ENCODE measurements at regions not wholly inside any gene's neighbourhood (a gene's known extent, or its start where the extent isn't known, plus 50 kb on each side); places are given as distances from the start of the nearest gene placed in this dataset.

GRCh38 chr2:7777668-7778067 is 860.5 kb downstream of the RNF144A start:
- TF ChIP-seq, protein P1, sequence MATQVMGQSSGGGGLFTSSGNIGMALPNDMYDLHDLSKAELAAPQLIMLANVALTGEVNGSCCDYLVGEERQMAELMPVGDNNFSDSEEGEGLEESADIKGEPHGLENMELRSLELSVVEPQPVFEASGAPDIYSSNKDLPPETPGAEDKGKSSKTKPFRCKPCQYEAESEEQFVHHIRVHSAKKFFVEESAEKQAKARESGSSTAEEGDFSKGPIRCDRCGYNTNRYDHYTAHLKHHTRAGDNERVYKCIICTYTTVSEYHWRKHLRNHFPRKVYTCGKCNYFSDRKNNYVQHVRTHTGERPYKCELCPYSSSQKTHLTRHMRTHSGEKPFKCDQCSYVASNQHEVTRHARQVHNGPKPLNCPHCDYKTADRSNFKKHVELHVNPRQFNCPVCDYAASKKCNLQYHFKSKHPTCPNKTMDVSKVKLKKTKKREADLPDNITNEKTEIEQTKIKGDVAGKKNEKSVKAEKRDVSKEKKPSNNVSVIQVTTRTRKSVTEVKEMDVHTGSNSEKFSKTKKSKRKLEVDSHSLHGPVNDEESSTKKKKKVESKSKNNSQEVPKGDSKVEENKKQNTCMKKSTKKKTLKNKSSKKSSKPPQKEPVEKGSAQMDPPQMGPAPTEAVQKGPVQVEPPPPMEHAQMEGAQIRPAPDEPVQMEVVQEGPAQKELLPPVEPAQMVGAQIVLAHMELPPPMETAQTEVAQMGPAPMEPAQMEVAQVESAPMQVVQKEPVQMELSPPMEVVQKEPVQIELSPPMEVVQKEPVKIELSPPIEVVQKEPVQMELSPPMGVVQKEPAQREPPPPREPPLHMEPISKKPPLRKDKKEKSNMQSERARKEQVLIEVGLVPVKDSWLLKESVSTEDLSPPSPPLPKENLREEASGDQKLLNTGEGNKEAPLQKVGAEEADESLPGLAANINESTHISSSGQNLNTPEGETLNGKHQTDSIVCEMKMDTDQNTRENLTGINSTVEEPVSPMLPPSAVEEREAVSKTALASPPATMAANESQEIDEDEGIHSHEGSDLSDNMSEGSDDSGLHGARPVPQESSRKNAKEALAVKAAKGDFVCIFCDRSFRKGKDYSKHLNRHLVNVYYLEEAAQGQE (IDR thresholded peaks at IDR 0.05; ENCODE audit: insufficient read depth in 1 of 2, low read depth in 2 of 2, low read length in 2 of 2), result no peak
- TF ChIP-seq SIN3A (IDR thresholded peaks at IDR 0.05; ENCODE audit: borderline replicate concordance, insufficient read depth, low read length), result no peak
- TF ChIP-seq FOXP2 (optimal IDR thresholded peaks at IDR 0.05; ENCODE audit: borderline replicate concordance, extremely low read depth, extremely low read length, insufficient read depth), result no peak
- no peak for TF ChIP-seq TAF1 (IDR thresholded peaks at IDR 0.05; ENCODE audit: borderline replicate concordance, insufficient read depth, low read length)
- no peak for TF ChIP-seq POLR2AphosphoS5 (IDR thresholded peaks at IDR 0.05; ENCODE audit: low read depth, low read length)

GRCh38 chr2:7780321-7780720 is 863.1 kb downstream of the RNF144A start:
- TF ChIP-seq, protein P1 (IDR thresholded peaks at IDR 0.05; ENCODE audit: insufficient read depth in 1 of 2, low read depth in 2 of 2, low read length in 2 of 2), result no peak
- TF ChIP-seq POLR2AphosphoS5 (IDR thresholded peaks at IDR 0.05; ENCODE audit: low read depth, low read length) (no peak), TAF1 (IDR thresholded peaks at IDR 0.05; ENCODE audit: borderline replicate concordance, insufficient read depth, low read length) (no peak), SIN3A (IDR thresholded peaks at IDR 0.05; ENCODE audit: borderline replicate concordance, insufficient read depth, low read length) (no peak), FOXP2 (optimal IDR thresholded peaks at IDR 0.05; ENCODE audit: borderline replicate concordance, extremely low read depth, extremely low read length, insufficient read depth) (no peak)

DNA sequence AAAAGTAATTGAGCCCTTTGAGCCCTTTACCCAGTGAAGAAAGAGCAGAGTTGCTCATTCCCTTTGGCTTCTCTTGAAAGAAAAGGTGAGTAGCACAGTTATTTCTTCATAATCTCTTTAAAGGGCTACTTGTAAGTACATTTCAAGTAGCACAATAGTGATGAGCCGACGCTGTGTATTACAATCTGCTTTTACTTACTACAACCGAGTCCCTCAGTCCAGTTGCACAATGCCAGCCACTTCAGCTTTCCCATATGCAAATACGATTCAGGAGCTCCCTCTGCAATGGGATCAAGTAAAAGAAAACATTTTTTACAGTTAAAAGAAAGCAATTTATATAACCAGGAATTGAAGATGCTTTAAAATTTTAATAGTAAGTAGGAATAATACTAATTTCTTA is 868.5 kb downstream of the RNF144A start:
- TF ChIP-seq TAF1 (IDR thresholded peaks at IDR 0.05; ENCODE audit: borderline replicate concordance, insufficient read depth, low read length) (no peak), FOXP2 (optimal IDR thresholded peaks at IDR 0.05; ENCODE audit: borderline replicate concordance, extremely low read depth, extremely low read length, insufficient read depth) (no peak), SIN3A (IDR thresholded peaks at IDR 0.05; ENCODE audit: borderline replicate concordance, insufficient read depth, low read length) (no peak), POLR2AphosphoS5 (IDR thresholded peaks at IDR 0.05; ENCODE audit: low read depth, low read length) (no peak)
- TF ChIP-seq, protein P1 (IDR thresholded peaks at IDR 0.05; ENCODE audit: insufficient read depth in 1 of 2, low read depth in 2 of 2, low read length in 2 of 2), result no peak

- TF ChIP-seq FOXP2 (optimal IDR thresholded peaks at IDR 0.05; ENCODE audit: borderline replicate concordance, extremely low read depth, extremely low read length, insufficient read depth) (no peak), SIN3A (IDR thresholded peaks at IDR 0.05; ENCODE audit: borderline replicate concordance, insufficient read depth, low read length) (no peak), POLR2AphosphoS5 (IDR thresholded peaks at IDR 0.05; ENCODE audit: low read depth, low read length) (no peak), TAF1 (IDR thresholded peaks at IDR 0.05; ENCODE audit: borderline replicate concordance, insufficient read depth, low read length) (no peak)
- TF ChIP-seq, protein P1 (IDR thresholded peaks at IDR 0.05; ENCODE audit: insufficient read depth in 1 of 2, low read depth in 2 of 2, low read length in 2 of 2), result no peak
Measured at GRCh38 chr2:7788736-7789135, 871.5 kb downstream of the RNF144A start.
